ENCODE measurements at regions not wholly inside any gene's neighbourhood (a gene's known extent, or its start where the extent isn't known, plus 50 kb on each side); places are given as distances from the start of the nearest gene placed in this dataset.

DNA sequence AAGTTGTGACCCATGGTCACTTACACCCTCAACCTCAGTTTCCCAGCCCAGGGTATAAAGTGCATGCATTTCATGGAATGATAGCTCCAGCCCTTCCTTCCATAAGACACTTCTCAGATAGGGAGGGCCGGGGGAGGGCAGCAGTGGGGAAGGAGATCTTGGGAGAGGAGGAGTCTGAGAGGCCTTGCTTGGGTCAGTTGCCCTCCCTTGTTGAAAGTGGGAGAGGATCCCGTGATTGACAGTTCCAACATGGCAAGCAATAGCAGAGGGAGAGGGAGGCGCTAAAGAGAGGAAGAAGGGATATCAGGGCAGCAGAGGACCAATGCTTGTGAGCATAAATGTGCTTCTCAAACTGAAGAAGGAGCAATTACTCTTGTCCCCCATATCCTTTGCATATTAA lies 244.4 kb downstream of the CHRM3 start:
- Histone ChIP-seq H3K4me2 (ENCODE audit: low read depth, low read length) (peak overlapping the region; percentile 91), H3F3A (ENCODE audit: insufficient read depth, low read length) (peaks cover 14% of the 10 kb centered on the region), H3K4me3 (ENCODE audit: low read length) (peak overlapping the region; percentile 81), H3K4me1 (ENCODE audit: low read length) (peaks cover 16% of the 10 kb centered on the region), H3K36me3 (replicated peaks; ENCODE audit: insufficient read depth, low read length) (no peaks in the 10 kb centered on the region; the same call in 1 of the 2 replicates), H3K79me2 (ENCODE audit: low read length) (peaks cover 62% of the 10 kb centered on the region), H3K27me3 (replicated peaks; ENCODE audit: insufficient read depth, low read length) (no peaks in the 10 kb centered on the region), H3K9me2 (replicated peaks; ENCODE audit: insufficient read depth, low read length) (no peaks in the 10 kb centered on the region), H3K9me3 (replicated peaks; ENCODE audit: insufficient read depth, low read length) (no peaks in the 10 kb centered on the region), H3K9ac (ENCODE audit: low read length) (peak overlapping the region; percentile 73; the same call in 1 of the 2 replicates), H2AFZ (ENCODE audit: low read length) (no peak overlapping the region), H3K27ac (ENCODE audit: low read length) (peak overlapping the region; percentile 86; the same call in 1 of the 2 replicates), H4K20me1 (ENCODE audit: insufficient read depth, low read length) (no peaks in the 10 kb centered on the region)
- no peak for TF ChIP-seq EZH2 (optimal IDR thresholded peaks at IDR 0.05; ENCODE audit: low read depth, low read length)
- TF ChIP-seq EZH2phosphoT487 (IDR thresholded peaks at IDR 0.05; ENCODE audit: low read length), result no peak
- TF ChIP-seq CTCF (IDR thresholded peaks at IDR 0.05; ENCODE audit: low read length), result 0 out of 2 replicates have a peak, but pooled peaks have one; percentile 6
- peak; percentile 43 for DNase-seq

DNA sequence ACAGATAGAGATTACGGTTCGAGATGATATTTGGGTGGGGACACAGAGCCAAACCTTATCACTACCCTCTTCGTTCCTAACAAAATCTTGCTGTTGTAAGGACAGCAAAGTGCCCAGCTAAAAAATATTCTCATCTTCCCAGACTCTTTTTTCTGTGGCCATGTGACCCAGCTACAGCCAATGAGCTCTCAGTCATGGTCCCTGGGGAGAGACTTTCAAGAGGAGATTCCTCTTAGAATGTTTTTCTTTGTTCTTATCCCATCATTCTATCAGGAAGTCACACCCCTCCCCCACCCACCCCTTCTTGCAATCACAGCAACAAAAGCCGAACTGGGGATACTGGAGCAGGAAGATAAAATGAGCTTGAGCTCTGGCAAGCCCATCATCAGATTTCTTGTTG lies 247.1 kb downstream of the CHRM3 start:
- Histone ChIP-seq H3K4me1 (ENCODE audit: low read length) (peaks cover 16% of the 10 kb centered on the region), H2AFZ (ENCODE audit: low read length) (no peak overlapping the region), H4K20me1 (ENCODE audit: insufficient read depth, low read length) (no peaks in the 10 kb centered on the region), H3K9me2 (replicated peaks; ENCODE audit: insufficient read depth, low read length) (no peaks in the 10 kb centered on the region), H3K36me3 (replicated peaks; ENCODE audit: insufficient read depth, low read length) (peaks cover 4% of the 10 kb centered on the region; the same call in 1 of the 2 replicates), H3K4me3 (ENCODE audit: low read length) (no peak overlapping the region), H3K4me2 (ENCODE audit: low read depth, low read length) (no peak overlapping the region), H3F3A (ENCODE audit: insufficient read depth, low read length) (peaks cover 14% of the 10 kb centered on the region), H3K9ac (ENCODE audit: low read length) (no peak overlapping the region), H3K9me3 (replicated peaks; ENCODE audit: insufficient read depth, low read length) (no peaks in the 10 kb centered on the region), H3K27ac (ENCODE audit: low read length) (no peak overlapping the region), H3K79me2 (ENCODE audit: low read length) (peaks cover 78% of the 10 kb centered on the region), H3K27me3 (replicated peaks; ENCODE audit: insufficient read depth, low read length) (no peaks in the 10 kb centered on the region)
- DNase-seq, result no peak
- TF ChIP-seq EZH2phosphoT487 (IDR thresholded peaks at IDR 0.05; ENCODE audit: low read length) (no peak), EZH2 (optimal IDR thresholded peaks at IDR 0.05; ENCODE audit: low read depth, low read length) (no peak), CTCF (IDR thresholded peaks at IDR 0.05; ENCODE audit: low read length) (no peak)

DNA sequence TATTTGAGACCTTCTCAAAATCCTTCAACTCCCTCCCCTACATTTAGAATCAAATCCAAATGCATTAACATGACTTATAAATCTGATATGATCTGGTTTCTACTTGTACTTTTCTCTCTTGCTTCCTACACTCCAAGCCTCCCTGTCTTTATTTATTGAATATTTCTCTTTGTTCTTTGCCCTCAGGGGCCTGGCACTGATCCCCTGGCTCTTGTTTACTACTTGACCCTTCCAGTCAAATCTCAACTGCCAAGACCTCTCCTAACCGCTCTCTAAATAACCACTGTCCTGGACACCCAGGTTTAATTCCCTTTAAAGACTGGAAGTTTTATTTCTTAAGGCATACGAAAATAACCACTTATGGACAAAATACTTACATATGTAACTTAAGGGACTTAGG lies 248.9 kb downstream of the CHRM3 start:
- TF ChIP-seq EZH2 (optimal IDR thresholded peaks at IDR 0.05; ENCODE audit: low read depth, low read length), result no peak
- no peak for TF ChIP-seq CTCF (IDR thresholded peaks at IDR 0.05; ENCODE audit: low read length)
- TF ChIP-seq EZH2phosphoT487 (IDR thresholded peaks at IDR 0.05; ENCODE audit: low read length), result no peak
- H3F3A ChIP-seq (ENCODE audit: insufficient read depth, low read length), result peaks cover 5% of the 10 kb centered on the region
- H3K9ac ChIP-seq (ENCODE audit: low read length), result no peak overlapping the region
- H3K9me2 ChIP-seq (replicated peaks; ENCODE audit: insufficient read depth, low read length), result no peaks in the 10 kb centered on the region
- peaks cover 4% of the 10 kb centered on the region; the same call in 1 of the 2 replicates for H3K36me3 ChIP-seq (replicated peaks; ENCODE audit: insufficient read depth, low read length)
- no peaks in the 10 kb centered on the region for H3K27me3 ChIP-seq (replicated peaks; ENCODE audit: insufficient read depth, low read length)
- DNase-seq, result no peak
- no peak overlapping the region for H2AFZ ChIP-seq (ENCODE audit: low read length)
- no peak overlapping the region for H3K4me3 ChIP-seq (ENCODE audit: low read length)
- peaks cover 69% of the 10 kb centered on the region for H3K79me2 ChIP-seq (ENCODE audit: low read length)
- H3K4me2 ChIP-seq (ENCODE audit: low read depth, low read length), result no peak overlapping the region
- H3K9me3 ChIP-seq (replicated peaks; ENCODE audit: insufficient read depth, low read length), result no peaks in the 10 kb centered on the region
- no peaks in the 10 kb centered on the region for H4K20me1 ChIP-seq (ENCODE audit: insufficient read depth, low read length)
- H3K27ac ChIP-seq (ENCODE audit: low read length), result no peak overlapping the region
- peaks cover 15% of the 10 kb centered on the region for H3K4me1 ChIP-seq (ENCODE audit: low read length)
